Omental fat pad (tissue), 3 donors: ENCODE measurements at regions not wholly inside any gene's neighbourhood (a gene's known extent, or its start where the extent isn't known, plus 50 kb on each side); places are given as distances from the start of the nearest gene placed in this dataset.

ENCODE experiments used
- ATAC-seq: fragments of 150-250 bp; one replicate; pipeline ENCODE4 v1.9.1; 2016; ENCODE audit warnings: mild to moderate bottlenecking, moderate library complexity; ENCODE audit not compliant: low FRiP score
- DNase-seq: peaks from one replicate; pipeline ENCODE4 v3.0.0-alpha.2; 2019; ENCODE audit warnings: low spot score
- CTCF ChIP-seq, 3 donors: fragments of 450-650 bp; IDR thresholded peaks; one replicate each; pipeline ENCODE4 v1.5.1; 2016 to 2017; ENCODE audit warnings: antibody characterized with exemption in 3 of 3, mild to moderate bottlenecking in 3 of 3, moderate library complexity in 2 of 3

GRCh38 chr5:57853929-57854697 is 371.5 kb upstream of the ACTBL2 start:
- no peak for DNase-seq
- no peak for ATAC-seq
- no peak for TF ChIP-seq CTCF (IDR thresholded peaks at IDR 0.05)

GRCh38 chr5:57850109-57850508 is 367.5 kb upstream of the ACTBL2 start:
- DNase-seq (no peak), ATAC-seq (no peak)
- TF ChIP-seq CTCF (IDR thresholded peaks at IDR 0.05) = no peak

GRCh38 chr5:57845025-57845424 is 362.4 kb upstream of the ACTBL2 start:
- no peak for TF ChIP-seq CTCF (IDR thresholded peaks at IDR 0.05)
- ATAC-seq = no peak
- no peak for DNase-seq

- ATAC-seq (no peak), DNase-seq (no peak)
- no peak for TF ChIP-seq CTCF (IDR thresholded peaks at IDR 0.05)
Measured at GRCh38 chr5:57844410-57844809, 361.8 kb upstream of the ACTBL2 start.

GRCh38 chr5:57843059-57843367 is 360.4 kb upstream of the ACTBL2 start:
- no peak for TF ChIP-seq CTCF (IDR thresholded peaks at IDR 0.05)
- no peak for ATAC-seq
- no peak for DNase-seq

GRCh38 chr5:57842364-57843058 is 359.9 kb upstream of the ACTBL2 start:
- no peak for DNase-seq
- ATAC-seq = no peak
- no peak for TF ChIP-seq CTCF (IDR thresholded peaks at IDR 0.05)
